H9 (cell line): ENCODE measurements at regions not wholly inside any gene's neighbourhood (a gene's known extent, or its start where the extent isn't known, plus 50 kb on each side); places are given as distances from the start of the nearest gene placed in this dataset.

Source experiments
- DNase-seq: peaks from one replicate; pipeline ENCODE4 v3.0.0-alpha.2; 2017
- H2AFZ ChIP-seq: one replicate; pipeline ENCODE4 v1.6.1; 2013; ENCODE audit warnings: mild to moderate bottlenecking, low read length, control low read depth, moderate library complexity
- H2AK5ac ChIP-seq: 2 replicates; pipeline ENCODE4 v1.6.1; 2013; ENCODE audit warnings: low read length, control low read depth, mixed read lengths; ENCODE audit not compliant: insufficient read length
- H2BK120ac ChIP-seq: one replicate; pipeline ENCODE4 v1.6.1; 2013; ENCODE audit warnings: low read depth, mild to moderate bottlenecking, low read length, control low read depth, inconsistent platforms; ENCODE audit not compliant: poor library complexity, severe bottlenecking
- H2BK12ac ChIP-seq: 2 replicates; pipeline ENCODE4 v1.6.1; 2013; ENCODE audit warnings: low read length, control low read depth, mixed read lengths, low read depth; ENCODE audit not compliant: insufficient read length
- H2BK15ac ChIP-seq: 2 replicates; pipeline ENCODE4 v1.6.1; 2013; ENCODE audit warnings: low read depth, low read length, control low read depth
- H2BK20ac ChIP-seq: one replicate; pipeline ENCODE4 v1.6.1; 2013; ENCODE audit warnings: low read depth, mild to moderate bottlenecking, low read length, control low read depth, inconsistent platforms; ENCODE audit not compliant: poor library complexity, severe bottlenecking
- H2BK5ac ChIP-seq: 2 replicates; pipeline ENCODE4 v1.6.1; 2013; ENCODE audit warnings: low read length, control low read depth, mixed read lengths; ENCODE audit not compliant: insufficient read length
- H3K14ac ChIP-seq: 2 replicates; pipeline ENCODE4 v1.6.1; 2013; ENCODE audit warnings: low read length, control low read depth; ENCODE audit not compliant: insufficient read depth
- H3K18ac ChIP-seq: 2 replicates; pipeline ENCODE4 v1.6.1; 2013; ENCODE audit warnings: low read depth, mild to moderate bottlenecking, mixed read lengths, low read length, control low read depth; ENCODE audit not compliant: insufficient read length
- H3K23ac ChIP-seq: 2 replicates; pipeline ENCODE4 v1.6.1; 2013; ENCODE audit warnings: low read length, control low read depth, mixed read lengths, low read depth; ENCODE audit not compliant: insufficient read length
- H3K23me2 ChIP-seq: 2 replicates; pipeline ENCODE4 v1.6.1; 2013; ENCODE audit warnings: low read depth, mild to moderate bottlenecking, mixed read lengths, low read length, control low read depth; ENCODE audit not compliant: insufficient read length, poor library complexity, severe bottlenecking
- H3K27ac ChIP-seq: 2 replicates; pipeline ENCODE4 v1.5.1; 2013; ENCODE audit warnings: low read length, control low read depth, mixed read lengths, low read depth; ENCODE audit not compliant: insufficient read length
- H3K27me3 ChIP-seq: 2 replicates; pipeline ENCODE4 v1.6.1; 2013; ENCODE audit warnings: low read length, control low read depth, inconsistent platforms; ENCODE audit not compliant: insufficient read depth
- H3K4ac ChIP-seq: 2 replicates; pipeline ENCODE4 v1.6.1; 2013; ENCODE audit warnings: low read depth, mild to moderate bottlenecking, control low read depth, inconsistent platforms, low read length, moderate library complexity
- H3K4me1 ChIP-seq: 2 replicates; pipeline ENCODE4 v1.6.1; 2013; ENCODE audit warnings: low read length, control low read depth, inconsistent platforms; ENCODE audit not compliant: insufficient read depth
- H3K4me2 ChIP-seq: 2 replicates; pipeline ENCODE4 v1.6.1; 2013; ENCODE audit warnings: low read length, control low read depth, mixed read lengths; ENCODE audit not compliant: insufficient read length, insufficient read depth
- H3K56ac ChIP-seq: 2 replicates; pipeline ENCODE4 v1.6.1; 2013; ENCODE audit warnings: low read depth, mild to moderate bottlenecking, mixed read lengths, low read length, control low read depth; ENCODE audit not compliant: insufficient read length
- H3K79me1 ChIP-seq: 2 replicates; pipeline ENCODE4 v1.6.1; 2013; ENCODE audit warnings: low read depth, mild to moderate bottlenecking, moderate library complexity, low read length, control low read depth, inconsistent platforms; ENCODE audit not compliant: insufficient read depth, poor library complexity, severe bottlenecking
- H3K79me2 ChIP-seq: 2 replicates; pipeline ENCODE4 v1.6.1; 2013; ENCODE audit warnings: low read length, control low read depth, inconsistent platforms; ENCODE audit not compliant: insufficient read depth
- H3K9ac ChIP-seq: 2 replicates; pipeline ENCODE4 v1.6.1; 2013; ENCODE audit warnings: low read length, control low read depth, mixed read lengths; ENCODE audit not compliant: insufficient read length; ENCODE audit errors: extremely low read depth
- H3K9me3 ChIP-seq: one replicate; pipeline ENCODE4 v1.6.1; 2013; ENCODE audit warnings: low read depth, low read length, inconsistent platforms; ENCODE audit not compliant: control insufficient read depth
- H3T11ph ChIP-seq: one replicate; pipeline ENCODE4 v1.6.1; 2013; ENCODE audit warnings: mild to moderate bottlenecking, low read length, control low read depth, inconsistent platforms
- H4K20me1 ChIP-seq: one replicate; pipeline ENCODE4 v1.6.1; 2013; ENCODE audit not compliant: control insufficient read depth, insufficient read length, insufficient read depth
- H4K5ac ChIP-seq: 2 replicates; pipeline ENCODE4 v1.6.1; 2013; ENCODE audit warnings: low read depth, mild to moderate bottlenecking, mixed read lengths, low read length, control low read depth; ENCODE audit not compliant: insufficient read length
- H4K8ac ChIP-seq: replicated peaks from 2 replicates; pipeline ENCODE4 v1.6.1; 2013; ENCODE audit warnings: low read length, control low read depth, mixed read lengths, low read depth; ENCODE audit not compliant: insufficient read length
- H4K91ac ChIP-seq: 2 replicates; pipeline ENCODE4 v1.6.1; 2013; ENCODE audit warnings: low read depth, mild to moderate bottlenecking, moderate library complexity, mixed read lengths, low read length, control low read depth; ENCODE audit not compliant: insufficient read length
- H3K27ac Mint-ChIP-seq, 3 experiments: 2 replicates in 2 of 3; 3 replicates in 1 of 3; pipeline ENCODE4 v1.8.0; 2020 to 2021; ENCODE audit warnings: mixed read lengths in 3 of 3, mild to moderate bottlenecking in 1 of 3, moderate library complexity in 1 of 3
- H3K27me3 Mint-ChIP-seq: 2 replicates; pipeline ENCODE4 v1.8.0; 2021; ENCODE audit warnings: low read depth, mild to moderate bottlenecking, moderate library complexity, mixed read lengths
- H3K36me3 Mint-ChIP-seq, 3 experiments: 2 replicates in 2 of 3; 3 replicates in 1 of 3; pipeline ENCODE4 v1.8.0; 2020 to 2021; ENCODE audit warnings: low read depth in 3 of 3, mixed read lengths in 3 of 3; ENCODE audit not compliant: insufficient read depth in 1 of 3
- H3K4me1 Mint-ChIP-seq, 2 experiments: 2 replicates each; pipeline ENCODE4 v1.8.0; 2020; ENCODE audit warnings: mixed read lengths in 2 of 2
- H3K4me3 Mint-ChIP-seq, 2 experiments: 2 replicates in 1 of 2; 3 replicates in 1 of 2; pipeline ENCODE4 v1.8.0; 2020 to 2021; ENCODE audit warnings: mild to moderate bottlenecking in 2 of 2, mixed read lengths in 2 of 2, moderate library complexity in 1 of 2
- H3K9me3 Mint-ChIP-seq, 2 experiments: 2 replicates in 1 of 2; 3 replicates in 1 of 2; pipeline ENCODE4 v1.8.0; 2020; ENCODE audit warnings: mild to moderate bottlenecking in 2 of 2, mixed read lengths in 2 of 2, moderate library complexity in 1 of 2
- CTCF ChIP-seq: fragments of 200-600 bp; sonication (generic); conservative IDR thresholded peaks from 3 replicates; pipeline ENCODE4 v1.8.0; 2021; ENCODE audit warnings: antibody characterized with exemption, mild to moderate bottlenecking
- WGBS: extraction: QIAGEN DNeasy Blood & Tissue Kit; methylation state at CpG from one replicate; pipeline ENCODE4 v1.1.7; 2013; ENCODE audit warnings: missing lambda C conversion rate, low lambda C conversion rate, mixed read lengths; ENCODE audit not compliant: insufficient read length; ENCODE audit errors: extremely low coverage; 5-methylcytosine and 5-hydroxymethylcytosine counted together

GRCh38 chr5:121737120-121737519 lies 114.6 kb upstream of the FTMT start:
- H3K27ac Mint-ChIP-seq = peak overlapping the region in 1 of 3 experiments; percentile 53; a peak in 2 of 7 replicates

More at GRCh38 chr5:121737120-121737519, 114.6 kb upstream of the FTMT start:
- H2BK15ac ChIP-seq = no peak overlapping the region
- H3K23me2 ChIP-seq = no peaks in the 10 kb centered on the region
- no peak overlapping the region for H3K14ac ChIP-seq
- no peak overlapping the region for H3K4me2 ChIP-seq
- no peak overlapping the region for H4K8ac ChIP-seq
- no peak overlapping the region for H3T11ph ChIP-seq
- Mint-ChIP-seq H3K4me1 (peaks cover 3 to 6% of the 10 kb centered on the region in 2 experiments; a peak in 2 of 4 replicates), H3K27me3 (no peaks in the 10 kb centered on the region), H3K36me3 (no peaks in the 10 kb centered on the region; a peak in 1 of 7 replicates), H3K9me3 (no peaks in the 10 kb centered on the region), H3K4me3 (no peak overlapping the region)
- no peak overlapping the region for H3K27ac ChIP-seq
- TF ChIP-seq CTCF = no peak
- no peaks in the 10 kb centered on the region for H3K4me1 ChIP-seq
- no peak overlapping the region for H2AFZ ChIP-seq
- no peak overlapping the region for H2BK120ac ChIP-seq
- no peak overlapping the region for H3K56ac ChIP-seq
- no peaks in the 10 kb centered on the region for H4K20me1 ChIP-seq
- DNase-seq = no peak
- no peak overlapping the region for H2BK12ac ChIP-seq
- H3K9me3 ChIP-seq = no peaks in the 10 kb centered on the region
- no peaks in the 10 kb centered on the region for H3K27me3 ChIP-seq
- H3K9ac ChIP-seq = no peak overlapping the region
- no peak overlapping the region for H3K4ac ChIP-seq
- no peak overlapping the region for H4K91ac ChIP-seq
- no peaks in the 10 kb centered on the region for H3K79me2 ChIP-seq
- H3K18ac ChIP-seq = no peak overlapping the region
- H2AK5ac ChIP-seq = no peak overlapping the region
- no peaks in the 10 kb centered on the region for H3K79me1 ChIP-seq
- H4K5ac ChIP-seq = no peak overlapping the region
- no peak overlapping the region for H2BK20ac ChIP-seq
- WGBS = no CpG with 5 or more reads among the region's 2 CpGs
- no peak overlapping the region for H3K23ac ChIP-seq
- H2BK5ac ChIP-seq = no peak overlapping the region
